ENCODE measurements at regions not wholly inside any gene's neighbourhood (a gene's known extent, or its start where the extent isn't known, plus 50 kb on each side); places are given as distances from the start of the nearest gene placed in this dataset.

DNA sequence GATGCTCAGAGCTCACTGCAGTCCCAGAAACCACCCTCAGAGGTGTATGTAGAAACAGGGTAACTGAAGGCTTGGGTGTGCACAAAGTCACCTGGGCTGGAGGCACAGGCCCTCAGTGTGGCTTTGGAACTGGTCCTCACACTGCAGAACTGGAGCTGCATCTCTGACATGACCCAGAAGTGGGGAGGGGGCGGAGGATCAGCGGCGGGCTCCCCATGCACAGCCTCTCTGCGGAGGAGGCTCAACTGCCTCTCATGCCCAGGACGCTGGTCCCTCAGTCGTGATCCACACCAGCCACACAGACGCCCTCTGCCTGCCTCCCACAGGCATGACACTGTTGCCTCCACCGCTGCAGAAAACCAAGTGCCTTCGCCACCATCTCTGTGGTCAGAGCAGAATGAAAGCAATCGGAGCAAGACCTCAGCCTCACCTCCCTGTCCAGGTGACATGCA, 73.7 kb downstream of the TM2D3 start (continued):
- TF ChIP-seq, protein P1, sequence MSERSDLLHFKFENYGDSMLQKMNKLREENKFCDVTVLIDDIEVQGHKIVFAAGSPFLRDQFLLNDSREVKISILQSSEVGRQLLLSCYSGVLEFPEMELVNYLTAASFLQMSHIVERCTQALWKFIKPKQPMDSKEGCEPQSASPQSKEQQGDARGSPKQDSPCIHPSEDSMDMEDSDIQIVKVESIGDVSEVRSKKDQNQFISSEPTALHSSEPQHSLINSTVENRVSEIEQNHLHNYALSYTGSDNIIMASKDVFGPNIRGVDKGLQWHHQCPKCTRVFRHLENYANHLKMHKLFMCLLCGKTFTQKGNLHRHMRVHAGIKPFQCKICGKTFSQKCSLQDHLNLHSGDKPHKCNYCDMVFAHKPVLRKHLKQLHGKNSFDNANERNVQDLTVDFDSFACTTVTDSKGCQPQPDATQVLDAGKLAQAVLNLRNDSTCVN (CRISPR knock-in tag; IDR thresholded peaks at IDR 0.05; ENCODE audit: borderline replicate concordance): no peak
- TF ChIP-seq, protein P2, sequence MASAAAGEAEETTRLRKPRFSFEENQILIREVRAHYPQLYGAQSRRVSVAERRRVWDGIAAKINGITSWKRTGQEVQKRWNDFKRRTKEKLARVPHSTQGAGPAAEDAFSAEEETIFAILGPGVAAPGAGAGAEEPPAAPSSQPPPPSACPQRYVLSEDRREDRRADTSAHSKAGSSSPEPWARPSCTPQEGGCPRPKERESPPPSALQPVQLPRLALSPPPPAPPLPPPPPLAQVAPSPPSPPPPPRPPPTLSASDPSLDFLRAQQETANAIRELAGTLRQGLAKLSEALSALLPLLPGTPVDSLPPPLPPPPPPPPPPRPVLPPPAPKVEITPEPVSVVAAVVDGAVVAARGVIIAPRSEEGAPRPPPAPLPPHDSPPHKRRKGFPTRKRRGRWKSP (CRISPR knock-in tag; IDR thresholded peaks at IDR 0.05): no peak
- TF ChIP-seq GATAD1 (CRISPR knock-in tag; IDR thresholded peaks at IDR 0.05): 0 out of 2 replicates have a peak, but pooled peaks have one; percentile 24
- no peak for TF ChIP-seq ZNF570 (CRISPR knock-in tag; IDR thresholded peaks at IDR 0.05; ENCODE audit: borderline replicate concordance)
- TF ChIP-seq, protein P3, sequence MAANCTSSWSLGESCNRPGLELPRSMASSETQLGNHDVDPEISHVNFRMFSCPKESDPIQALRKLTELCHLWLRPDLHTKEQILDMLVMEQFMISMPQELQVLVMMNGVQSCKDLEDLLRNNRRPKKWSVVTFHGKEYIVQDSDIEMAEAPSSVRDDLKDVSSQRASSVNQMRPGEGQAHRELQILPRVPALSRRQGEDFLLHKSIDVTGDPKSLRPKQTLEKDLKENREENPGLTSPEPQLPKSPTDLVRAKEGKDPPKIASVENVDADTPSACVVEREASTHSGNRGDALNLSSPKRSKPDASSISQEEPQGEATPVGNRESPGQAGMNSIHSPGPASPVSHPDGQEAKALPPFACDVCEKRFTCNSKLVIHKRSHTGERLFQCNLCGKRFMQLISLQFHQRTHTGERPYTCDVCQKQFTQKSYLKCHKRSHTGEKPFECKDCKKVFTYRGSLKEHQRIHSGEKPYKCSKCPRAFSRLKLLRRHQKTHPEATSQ (CRISPR knock-in tag; IDR thresholded peaks at IDR 0.05; ENCODE audit: borderline replicate concordance): no peak
- no peak for TF ChIP-seq CHD4 (IDR thresholded peaks at IDR 0.05; ENCODE audit: borderline replicate concordance, low read length)
- TF ChIP-seq, protein P4, sequence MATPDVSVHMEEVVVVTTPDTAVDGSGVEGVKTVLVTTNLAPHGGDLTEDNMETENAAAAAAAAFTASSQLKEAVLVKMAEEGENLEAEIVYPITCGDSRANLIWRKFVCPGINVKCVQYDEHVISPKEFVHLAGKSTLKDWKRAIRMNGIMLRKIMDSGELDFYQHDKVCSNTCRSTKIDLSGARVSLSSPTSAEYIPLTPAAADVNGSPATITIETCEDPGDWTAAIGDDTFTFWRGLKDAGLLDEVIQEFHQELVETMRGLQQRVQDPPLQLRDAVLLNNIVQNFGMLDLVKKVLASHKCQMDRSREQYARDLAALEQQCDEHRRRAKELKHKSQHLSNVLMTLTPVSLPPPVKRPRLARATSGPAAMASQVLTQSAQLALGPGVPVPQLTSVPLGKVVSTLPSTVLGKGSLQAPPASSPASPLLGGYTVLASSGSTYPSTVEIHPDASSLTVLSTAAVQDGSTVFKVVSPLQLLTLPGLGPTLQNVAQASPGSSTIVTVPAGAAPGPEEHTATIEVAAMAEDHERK (CRISPR knock-in tag; IDR thresholded peaks at IDR 0.05; ENCODE audit: low read depth): no peak
- no peak for TF ChIP-seq ATRX (CRISPR knock-in tag; IDR thresholded peaks at IDR 0.05; ENCODE audit: borderline replicate concordance)
- TF ChIP-seq ZNF263 (CRISPR knock-in tag; IDR thresholded peaks at IDR 0.05): no peak
- TF ChIP-seq HOXA7 (CRISPR knock-in tag; IDR thresholded peaks at IDR 0.05): no peak
- no peak for TF ChIP-seq ZNF629 (CRISPR knock-in tag; conservative IDR thresholded peaks at IDR 0.05)
- no peak for TF ChIP-seq ZBTB42 (CRISPR knock-in tag; IDR thresholded peaks at IDR 0.05)
- TF ChIP-seq SCMH1 (CRISPR knock-in tag; IDR thresholded peaks at IDR 0.05; ENCODE audit: borderline replicate concordance): no peak
- no peak for TF ChIP-seq POGZ (CRISPR knock-in tag; IDR thresholded peaks at IDR 0.05)
- TF ChIP-seq ARNTL (CRISPR knock-in tag; IDR thresholded peaks at IDR 0.05): no peak
- no peak for TF ChIP-seq ZNF20 (CRISPR knock-in tag; IDR thresholded peaks at IDR 0.05)
- no peak for TF ChIP-seq BHLHE40 (IDR thresholded peaks at IDR 0.05; ENCODE audit: low read length)
- TF ChIP-seq HMGA1 (CRISPR knock-in tag; conservative IDR thresholded peaks at IDR 0.05): no peak
- TF ChIP-seq ZNF558 (CRISPR knock-in tag; IDR thresholded peaks at IDR 0.05; ENCODE audit: borderline replicate concordance): no peak
- TF ChIP-seq, protein P5, sequence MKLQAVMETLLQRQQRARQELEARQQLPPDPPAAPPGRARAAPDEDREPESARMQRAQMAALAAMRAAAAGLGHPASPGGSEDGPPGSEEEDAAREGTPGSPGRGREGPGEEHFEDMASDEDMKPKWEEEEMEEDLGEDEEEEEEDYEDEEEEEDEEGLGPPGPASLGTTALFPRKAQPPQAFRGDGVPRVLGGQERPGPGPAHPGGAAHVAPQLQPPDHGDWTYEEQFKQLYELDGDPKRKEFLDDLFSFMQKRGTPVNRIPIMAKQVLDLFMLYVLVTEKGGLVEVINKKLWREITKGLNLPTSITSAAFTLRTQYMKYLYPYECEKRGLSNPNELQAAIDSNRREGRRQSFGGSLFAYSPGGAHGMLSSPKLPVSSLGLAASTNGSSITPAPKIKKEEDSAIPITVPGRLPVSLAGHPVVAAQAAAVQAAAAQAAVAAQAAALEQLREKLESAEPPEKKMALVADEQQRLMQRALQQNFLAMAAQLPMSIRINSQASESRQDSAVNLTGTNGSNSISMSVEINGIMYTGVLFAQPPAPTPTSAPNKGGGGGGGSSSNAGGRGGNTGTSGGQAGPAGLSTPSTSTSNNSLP (IDR thresholded peaks at IDR 0.05; ENCODE audit: low read depth, low read length): 0 out of 2 replicates have a peak, but pooled peaks have one; percentile 17
- TF ChIP-seq HOXA9 (CRISPR knock-in tag; IDR thresholded peaks at IDR 0.05; ENCODE audit: borderline replicate concordance): no peak
- no peak for TF ChIP-seq PCBP1 (IDR thresholded peaks at IDR 0.05; ENCODE audit: borderline replicate concordance, low read depth, low read length)
- no peak for TF ChIP-seq NFYC (CRISPR knock-in tag; IDR thresholded peaks at IDR 0.05)
- no peak for TF ChIP-seq BRCA1 (CRISPR knock-in tag; IDR thresholded peaks at IDR 0.05)
- TF ChIP-seq RORA (CRISPR knock-in tag; IDR thresholded peaks at IDR 0.05): no peak
